Aorta (tissue), 5 donors: ENCODE measurements at regions not wholly inside any gene's neighbourhood (a gene's known extent, or its start where the extent isn't known, plus 50 kb on each side); places are given as distances from the start of the nearest gene placed in this dataset.
"Not testable (repeated sequence)": the region's sequence is repeated elsewhere in the genome, so short reads cannot be mapped to it uniquely, and the experiment has no call there.

Source experiments
- ATAC-seq: fragments of 200-7000 bp; cut with Tn5 transposase; one replicate; pipeline ENCODE4 v1.9.1; 2022; ENCODE audit warnings: moderate library complexity; ENCODE audit not compliant: low FRiP score
- DNase-seq, 2 donors: peaks; one replicate each; pipeline ENCODE4 v3.0.0-alpha.2; 2020
- H3K27ac ChIP-seq, 2 donors: one replicate each; pipeline ENCODE4 v1.5.1; 2013; ENCODE audit warnings: low read length in 2 of 2, mild to moderate bottlenecking in 2 of 2, moderate library complexity in 2 of 2, control low read depth in 1 of 2, inconsistent platforms in 1 of 2, low read depth in 1 of 2
- H3K27me3 ChIP-seq, 2 donors: one replicate each; pipeline ENCODE4 v1.6.1; 2013; ENCODE audit warnings: control low read depth in 1 of 2, low read length in 1 of 2, mild to moderate bottlenecking in 1 of 2, moderate library complexity in 1 of 2; ENCODE audit not compliant: insufficient read depth in 2 of 2, control insufficient read depth in 1 of 2
- H3K36me3 ChIP-seq, 2 donors: one replicate each; pipeline ENCODE4 v1.6.1; 2013; ENCODE audit warnings: control low read depth in 1 of 2, low read length in 1 of 2, mild to moderate bottlenecking in 1 of 2; ENCODE audit not compliant: insufficient read depth in 2 of 2, control insufficient read depth in 1 of 2
- H3K4me1 ChIP-seq, 2 donors: one replicate each; pipeline ENCODE4 v1.6.1; 2013; ENCODE audit warnings: low read length in 2 of 2, control low read depth in 1 of 2, mild to moderate bottlenecking in 1 of 2, moderate library complexity in 1 of 2; ENCODE audit not compliant: insufficient read depth in 2 of 2, control insufficient read depth in 1 of 2
- H3K4me3 ChIP-seq, 2 donors: one replicate each; pipeline ENCODE4 v1.5.1; 2013; ENCODE audit warnings: low read length in 2 of 2, control low read depth in 1 of 2, mild to moderate bottlenecking in 1 of 2
- H3K9me3 ChIP-seq: one replicate; pipeline ENCODE4 v1.6.1; 2013; ENCODE audit warnings: mild to moderate bottlenecking, low read length; ENCODE audit not compliant: control insufficient read depth
- WGBS, 2 donors: extraction: QIAGEN DNeasy Blood & Tissue Kit; methylation state at CpG; one replicate each; pipeline ENCODE4 v1.1.7; 2013; 5-methylcytosine and 5-hydroxymethylcytosine counted together
- intact Hi-C, 2 donors: fragments of 100-400 bp; cut with DNase I; formaldehyde crosslinking; loops; one replicate each; pipeline versions ENCODE4 v1.14.2 to v1.15.0; 2022
- donor health status: healthy with polysubstance abuse.
- donor health status: Bipolar disorder and iron deficiency.
- donor health status: DM: no; HTN: no; CAD: no.
- donor health status: DM: no; HTN: no; CAD: no.
- donor health status: DM: yes; HTN: yes; CAD: no.

GRCh38 chr6:21341910-21342309 lies 251.6 kb upstream of the SOX4 start:
- Histone ChIP-seq H3K4me3 (no peak overlapping the region), H3K9me3 (peaks cover 3% of the 10 kb centered on the region), H3K27ac (no peak overlapping the region), H3K36me3 (no peaks in the 10 kb centered on the region), H3K27me3 (no peaks in the 10 kb centered on the region), H3K4me1 (no peaks in the 10 kb centered on the region)
- 74 to 81% methylated on average over 4 of the region's 4 CpGs for WGBS, 2 donors
- no peak for DNase-seq
- ATAC-seq = no peak
- intact Hi-C loops = no loop called here

- H3K27me3 ChIP-seq = no peaks in the 10 kb centered on the region
- 74 to 75% methylated on average over 8 of the region's 8 CpGs for WGBS, 2 donors
- no peak for DNase-seq
- intact Hi-C loops = no loop called here
- no peak for ATAC-seq
- H3K27ac ChIP-seq = no peak overlapping the region
- no peak overlapping the region for H3K4me3 ChIP-seq
- no peaks in the 10 kb centered on the region for H3K4me1 ChIP-seq
- H3K36me3 ChIP-seq = no peaks in the 10 kb centered on the region
- peaks cover 2% of the 10 kb centered on the region for H3K9me3 ChIP-seq
Observed at GRCh38 chr6:21342501-21342900, 251.1 kb upstream of the SOX4 start.

GRCh38 chr6:21345704-21346103 lies 247.8 kb upstream of the SOX4 start:
- intact Hi-C loops, ATAC-seq, H3K4me1 ChIP-seq, H3K27me3 ChIP-seq, H3K9me3 ChIP-seq, H3K36me3 ChIP-seq, DNase-seq, H3K27ac ChIP-seq, H3K4me3 ChIP-seq: not testable (repeated sequence)
- 95 to 100% methylated on average over 1 of the region's 1 CpG for WGBS, 2 donors

- DNase-seq (no peak), ATAC-seq (no peak)
- H3K9me3 ChIP-seq = no peaks in the 10 kb centered on the region
- H3K36me3 ChIP-seq = no peaks in the 10 kb centered on the region
- no peak overlapping the region for H3K4me3 ChIP-seq
- H3K27me3 ChIP-seq = no peaks in the 10 kb centered on the region
- no peaks in the 10 kb centered on the region for H3K4me1 ChIP-seq
- intact Hi-C loops = no loop called here
- H3K27ac ChIP-seq = no peak overlapping the region
- 75 to 79% methylated on average over 7 of the region's 7 CpGs for WGBS, 2 donors
Observed at GRCh38 chr6:21348146-21348503, 245.4 kb upstream of the SOX4 start.

GRCh38 chr6:21348504-21349195 lies 244.9 kb upstream of the SOX4 start:
- intact Hi-C loops = no loop called here
- no peak for ATAC-seq
- peak; percentile 75 to 79 for DNase-seq
- Histone ChIP-seq H3K4me3 (no peak overlapping the region), H3K4me1 (no peaks in the 10 kb centered on the region), H3K27ac (no peak overlapping the region), H3K36me3 (no peaks in the 10 kb centered on the region), H3K27me3 (no peaks in the 10 kb centered on the region), H3K9me3 (no peaks in the 10 kb centered on the region)
- 12 to 19% methylated on average over 7 of the region's 7 CpGs for WGBS, 2 donors

GRCh38 chr6:21349834-21350233 lies 243.7 kb upstream of the SOX4 start:
- no peak overlapping the region for H3K27ac ChIP-seq
- intact Hi-C loops = no loop called here
- DNase-seq = no peak
- H3K4me3 ChIP-seq = no peak overlapping the region
- H3K4me1 ChIP-seq = no peaks in the 10 kb centered on the region
- no peaks in the 10 kb centered on the region for H3K27me3 ChIP-seq
- WGBS, 2 donors = 93 to 98% methylated on average over 3 of the region's 3 CpGs
- ATAC-seq = no peak
- no peaks in the 10 kb centered on the region for H3K9me3 ChIP-seq
- H3K36me3 ChIP-seq = no peaks in the 10 kb centered on the region

GRCh38 chr6:21350926-21351325 lies 242.6 kb upstream of the SOX4 start:
- no peak overlapping the region for H3K4me3 ChIP-seq
- 86 to 88% methylated on average over 5 of the region's 5 CpGs for WGBS, 2 donors

GRCh38 chr6:21352131-21352530 lies 241.4 kb upstream of the SOX4 start:
- DNase-seq (no peak), ATAC-seq (no peak)
- WGBS, 2 donors = 79 to 95% methylated on average over 2 of the region's 2 CpGs
- Histone ChIP-seq H3K4me3 (no peak overlapping the region), H3K4me1 (no peaks in the 10 kb centered on the region), H3K27ac (no peak overlapping the region), H3K27me3 (no peaks in the 10 kb centered on the region), H3K36me3 (no peaks in the 10 kb centered on the region), H3K9me3 (no peaks in the 10 kb centered on the region)
- intact Hi-C loops = no loop called here

More at GRCh38 chr6:21350926-21351325, 242.6 kb upstream of the SOX4 start:
- H3K4me1 ChIP-seq = no peaks in the 10 kb centered on the region
- H3K9me3 ChIP-seq = no peaks in the 10 kb centered on the region
- DNase-seq (no peak), ATAC-seq (no peak)
- no peak overlapping the region for H3K27ac ChIP-seq
- intact Hi-C loops = no loop called here
- no peaks in the 10 kb centered on the region for H3K27me3 ChIP-seq
- H3K36me3 ChIP-seq = no peaks in the 10 kb centered on the region

- Histone ChIP-seq H3K9me3 (no peaks in the 10 kb centered on the region), H3K27ac (no peak overlapping the region), H3K4me1 (no peaks in the 10 kb centered on the region), H3K4me3 (no peak overlapping the region), H3K27me3 (no peaks in the 10 kb centered on the region), H3K36me3 (no peaks in the 10 kb centered on the region)
- WGBS, 2 donors = 77% methylated on average over 3 of the region's 3 CpGs
- ATAC-seq (no peak), DNase-seq (no peak)
- intact Hi-C loops = no loop called here
Observed at GRCh38 chr6:21354805-21355238, 238.7 kb upstream of the SOX4 start.
